MM.1S (cell line): ENCODE measurements at regions not wholly inside any gene's neighbourhood (a gene's known extent, or its start where the extent isn't known, plus 50 kb on each side); places are given as distances from the start of the nearest gene placed in this dataset.
"Not testable (repeated sequence)": the region's sequence is repeated elsewhere in the genome, so short reads cannot be mapped to it uniquely, and the experiment has no call there.

Experiments
- EZH2 ChIP-seq: fragments of 300-600 bp; sonication (generic); optimal IDR thresholded peaks from 2 replicates; pipeline ENCODE3; 2017; ENCODE audit warnings: low read depth, mild to moderate bottlenecking, antibody characterized with exemption, low read length, mixed read lengths
- EZH2phosphoT487 ChIP-seq: fragments of 300-600 bp; sonication (generic); IDR thresholded peaks from 2 replicates; pipeline ENCODE4 v1.6.1; 2018; ENCODE audit warnings: antibody characterized with exemption, low read length
- TF ChIP-seq, protein P1 (sequence below): fragments of 300-600 bp; sonication (generic); IDR thresholded peaks from 2 replicates; pipeline ENCODE4 v1.5.1; 2016; ENCODE audit warnings: antibody characterized with exemption, low read length, mixed read lengths

- TF ChIP-seq, protein P1, sequence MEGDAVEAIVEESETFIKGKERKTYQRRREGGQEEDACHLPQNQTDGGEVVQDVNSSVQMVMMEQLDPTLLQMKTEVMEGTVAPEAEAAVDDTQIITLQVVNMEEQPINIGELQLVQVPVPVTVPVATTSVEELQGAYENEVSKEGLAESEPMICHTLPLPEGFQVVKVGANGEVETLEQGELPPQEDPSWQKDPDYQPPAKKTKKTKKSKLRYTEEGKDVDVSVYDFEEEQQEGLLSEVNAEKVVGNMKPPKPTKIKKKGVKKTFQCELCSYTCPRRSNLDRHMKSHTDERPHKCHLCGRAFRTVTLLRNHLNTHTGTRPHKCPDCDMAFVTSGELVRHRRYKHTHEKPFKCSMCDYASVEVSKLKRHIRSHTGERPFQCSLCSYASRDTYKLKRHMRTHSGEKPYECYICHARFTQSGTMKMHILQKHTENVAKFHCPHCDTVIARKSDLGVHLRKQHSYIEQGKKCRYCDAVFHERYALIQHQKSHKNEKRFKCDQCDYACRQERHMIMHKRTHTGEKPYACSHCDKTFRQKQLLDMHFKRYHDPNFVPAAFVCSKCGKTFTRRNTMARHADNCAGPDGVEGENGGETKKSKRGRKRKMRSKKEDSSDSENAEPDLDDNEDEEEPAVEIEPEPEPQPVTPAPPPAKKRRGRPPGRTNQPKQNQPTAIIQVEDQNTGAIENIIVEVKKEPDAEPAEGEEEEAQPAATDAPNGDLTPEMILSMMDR, result not testable (repeated sequence)
- not testable (repeated sequence) for TF ChIP-seq EZH2phosphoT487, EZH2
Observed at GRCh38 chr5:96108629-96109028, 147.0 kb upstream of the ELL2 start.
